ENCODE measurements at regions not wholly inside any gene's neighbourhood (a gene's known extent, or its start where the extent isn't known, plus 50 kb on each side); places are given as distances from the start of the nearest gene placed in this dataset.

- Histone ChIP-seq H3K9ac (ENCODE audit: low read depth, low read length, poor library complexity, severe bottlenecking) (no peak overlapping the region), H2AFZ (ENCODE audit: low read length) (no peak overlapping the region), H3K79me2 (ENCODE audit: insufficient read depth, low read length) (no peaks in the 10 kb centered on the region), H3K9me2 (replicated peaks; ENCODE audit: low read depth, low read length) (no peaks in the 10 kb centered on the region), H3K9me3 (ENCODE audit: insufficient read depth, low read depth, low read length) (no peaks in the 10 kb centered on the region), H3K36me3 (ENCODE audit: insufficient read depth, low read length) (no peaks in the 10 kb centered on the region), H3K4me2 (ENCODE audit: low read depth, low read length, poor library complexity, severe bottlenecking) (no peak overlapping the region), H3K27me3 (ENCODE audit: insufficient read depth, low read length, poor library complexity, severe bottlenecking) (no peaks in the 10 kb centered on the region), H3K4me1 (ENCODE audit: insufficient read depth, low read length, poor library complexity, severe bottlenecking) (no peaks in the 10 kb centered on the region), H3K4me3 (ENCODE audit: low read length, poor library complexity, severe bottlenecking) (no peak overlapping the region), H3F3A (ENCODE audit: low read depth) (no peaks in the 10 kb centered on the region), H4K20me1 (ENCODE audit: insufficient read depth, low read length, poor library complexity, severe bottlenecking) (no peaks in the 10 kb centered on the region)
- TF ChIP-seq, protein P1, sequence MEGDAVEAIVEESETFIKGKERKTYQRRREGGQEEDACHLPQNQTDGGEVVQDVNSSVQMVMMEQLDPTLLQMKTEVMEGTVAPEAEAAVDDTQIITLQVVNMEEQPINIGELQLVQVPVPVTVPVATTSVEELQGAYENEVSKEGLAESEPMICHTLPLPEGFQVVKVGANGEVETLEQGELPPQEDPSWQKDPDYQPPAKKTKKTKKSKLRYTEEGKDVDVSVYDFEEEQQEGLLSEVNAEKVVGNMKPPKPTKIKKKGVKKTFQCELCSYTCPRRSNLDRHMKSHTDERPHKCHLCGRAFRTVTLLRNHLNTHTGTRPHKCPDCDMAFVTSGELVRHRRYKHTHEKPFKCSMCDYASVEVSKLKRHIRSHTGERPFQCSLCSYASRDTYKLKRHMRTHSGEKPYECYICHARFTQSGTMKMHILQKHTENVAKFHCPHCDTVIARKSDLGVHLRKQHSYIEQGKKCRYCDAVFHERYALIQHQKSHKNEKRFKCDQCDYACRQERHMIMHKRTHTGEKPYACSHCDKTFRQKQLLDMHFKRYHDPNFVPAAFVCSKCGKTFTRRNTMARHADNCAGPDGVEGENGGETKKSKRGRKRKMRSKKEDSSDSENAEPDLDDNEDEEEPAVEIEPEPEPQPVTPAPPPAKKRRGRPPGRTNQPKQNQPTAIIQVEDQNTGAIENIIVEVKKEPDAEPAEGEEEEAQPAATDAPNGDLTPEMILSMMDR (conservative IDR thresholded peaks at IDR 0.05; ENCODE audit: low read length), result no peak
Observed at GRCh38 chr3:55413236-55413635, 73.9 kb downstream of the WNT5A start.

- TF ChIP-seq EZH2phosphoT487 (IDR thresholded peaks at IDR 0.05; ENCODE audit: borderline replicate concordance), result no peak
- TF ChIP-seq, protein P1 (conservative IDR thresholded peaks at IDR 0.05; ENCODE audit: low read length), result no peak
- Histone ChIP-seq H3K4me3 (ENCODE audit: low read length, poor library complexity, severe bottlenecking) (no peak overlapping the region), H3K9ac (ENCODE audit: low read depth, low read length, poor library complexity, severe bottlenecking) (no peak overlapping the region), H3K27me3 (ENCODE audit: insufficient read depth, low read length, poor library complexity, severe bottlenecking) (no peaks in the 10 kb centered on the region), H2AFZ (ENCODE audit: low read length) (no peak overlapping the region), H3K79me2 (ENCODE audit: insufficient read depth, low read length) (no peaks in the 10 kb centered on the region), H4K20me1 (ENCODE audit: insufficient read depth, low read length, poor library complexity, severe bottlenecking) (no peaks in the 10 kb centered on the region), H3K9me3 (ENCODE audit: insufficient read depth, low read depth, low read length) (no peaks in the 10 kb centered on the region), H3F3A (ENCODE audit: low read depth) (no peaks in the 10 kb centered on the region), H3K9me2 (replicated peaks; ENCODE audit: low read depth, low read length) (no peaks in the 10 kb centered on the region), H3K4me2 (ENCODE audit: low read depth, low read length, poor library complexity, severe bottlenecking) (no peak overlapping the region), H3K4me1 (ENCODE audit: insufficient read depth, low read length, poor library complexity, severe bottlenecking) (no peaks in the 10 kb centered on the region), H3K36me3 (ENCODE audit: insufficient read depth, low read length) (no peaks in the 10 kb centered on the region)
Observed at GRCh38 chr3:55412545-55412944, 74.6 kb downstream of the WNT5A start.

- Histone ChIP-seq H3K27me3 (ENCODE audit: insufficient read depth, low read length, poor library complexity, severe bottlenecking) (no peaks in the 10 kb centered on the region), H3K4me2 (ENCODE audit: low read depth, low read length, poor library complexity, severe bottlenecking) (no peak overlapping the region), H3K9ac (ENCODE audit: low read depth, low read length, poor library complexity, severe bottlenecking) (no peak overlapping the region), H3K4me1 (ENCODE audit: insufficient read depth, low read length, poor library complexity, severe bottlenecking) (no peaks in the 10 kb centered on the region), H4K20me1 (ENCODE audit: insufficient read depth, low read length, poor library complexity, severe bottlenecking) (no peaks in the 10 kb centered on the region), H3K9me3 (ENCODE audit: insufficient read depth, low read depth, low read length) (no peaks in the 10 kb centered on the region), H2AFZ (ENCODE audit: low read length) (no peak overlapping the region), H3K9me2 (replicated peaks; ENCODE audit: low read depth, low read length) (no peaks in the 10 kb centered on the region), H3F3A (ENCODE audit: low read depth) (no peaks in the 10 kb centered on the region), H3K79me2 (ENCODE audit: insufficient read depth, low read length) (no peaks in the 10 kb centered on the region), H3K36me3 (ENCODE audit: insufficient read depth, low read length) (no peaks in the 10 kb centered on the region), H3K4me3 (ENCODE audit: low read length, poor library complexity, severe bottlenecking) (no peak overlapping the region)
- no peak for TF ChIP-seq EZH2phosphoT487 (IDR thresholded peaks at IDR 0.05; ENCODE audit: borderline replicate concordance)
- TF ChIP-seq, protein P1 (conservative IDR thresholded peaks at IDR 0.05; ENCODE audit: low read length), result no peak
Observed at GRCh38 chr3:55409806-55410205, 77.3 kb downstream of the WNT5A start.

All from Loucy (cell line).